H1 (cell line): ENCODE measurements at regions not wholly inside any gene's neighbourhood (a gene's known extent, or its start where the extent isn't known, plus 50 kb on each side); places are given as distances from the start of the nearest gene placed in this dataset.

Experiments used
- CTCF ChIA-PET: fragments of 300-600 bp; sonication (Branson Sonifier 250); formaldehyde crosslinking; loops from one replicate; lab custom pipeline; 2021; ENCODE audit not compliant: partially characterized antibody; lab: Charles Lee
- POLR2A ChIA-PET: fragments of 300-600 bp; sonication (Branson Sonifier 250); formaldehyde crosslinking; loops from one replicate; lab custom pipeline; 2021; ENCODE audit warnings: inconsistent platforms; ENCODE audit not compliant: partially characterized antibody; lab: Charles Lee
- DNase-seq, 2 experiments: peaks; one replicate each; pipeline versions ENCODE4 v3.0.0 to v3.0.0-alpha.2; 2010 to 2022; ENCODE audit warnings: low spot score in 2 of 2, low read depth in 1 of 2, mixed read lengths in 1 of 2
- FAIRE-seq: peaks from 2 replicates; lab custom pipeline; 2011; peaks lifted over from hg19 to GRCh38; lab: Jason Lieb, UNC
- H2AFZ ChIP-seq: 2 replicates; pipeline ENCODE4 v1.8.1; 2012; ENCODE audit warnings: low read length, inconsistent platforms
- H2AK5ac ChIP-seq: 2 replicates; pipeline ENCODE4 v1.6.1; 2013; ENCODE audit warnings: low read depth, low read length
- H2BK120ac ChIP-seq: replicated peaks from 2 replicates; pipeline ENCODE3; 2013; ENCODE audit warnings: low read depth, low read length, inconsistent platforms
- H2BK12ac ChIP-seq: 2 replicates; pipeline ENCODE4 v1.6.1; 2013; ENCODE audit warnings: low read depth, low read length
- H2BK15ac ChIP-seq: 2 replicates; pipeline ENCODE4 v1.6.1; 2013; ENCODE audit warnings: low read length
- H2BK20ac ChIP-seq: 2 replicates; pipeline ENCODE4 v1.6.1; 2013; ENCODE audit warnings: low read length
- H2BK5ac ChIP-seq: 2 replicates; pipeline ENCODE4 v1.6.1; 2013; ENCODE audit warnings: low read depth, low read length
- H3K14ac ChIP-seq: 2 replicates; pipeline ENCODE4 v1.6.1; 2013; ENCODE audit warnings: inconsistent platforms; ENCODE audit not compliant: insufficient read length
- H3K18ac ChIP-seq: 2 replicates; pipeline ENCODE4 v1.6.1; 2013; ENCODE audit warnings: low read length; ENCODE audit errors: extremely low read depth
- H3K23ac ChIP-seq: 2 replicates; pipeline ENCODE4 v1.6.1; 2013; ENCODE audit warnings: inconsistent platforms; ENCODE audit not compliant: insufficient read length
- H3K23me2 ChIP-seq: 2 replicates; pipeline ENCODE4 v1.6.1; 2013; ENCODE audit warnings: low read depth, low read length
- H3K27ac ChIP-seq: 2 replicates; pipeline ENCODE4 v1.6.1; 2011; ENCODE audit warnings: low read depth, low read length, inconsistent platforms
- H3K27me3 ChIP-seq, 4 experiments: replicated peaks in 1 of 4; 1 replicate in 1 of 4; 2 replicates in 3 of 4; pipeline versions ENCODE4 v1.6.1 to v1.8.1; 2011 to 2013; ENCODE audit warnings: low read length in 3 of 4, mild to moderate bottlenecking in 3 of 4, inconsistent platforms in 2 of 4, mixed read lengths in 2 of 4, moderate library complexity in 1 of 4; ENCODE audit not compliant: control insufficient read depth in 3 of 4, insufficient read depth in 3 of 4; ENCODE audit errors: extremely low read depth in 1 of 4
- H3K36me3 ChIP-seq, 4 experiments: 2 replicates each; pipeline versions ENCODE4 v1.6.1 to v1.8.1; 2011 to 2013; ENCODE audit warnings: mild to moderate bottlenecking in 4 of 4, low read length in 3 of 4, moderate library complexity in 2 of 4, control low read depth in 1 of 4, inconsistent platforms in 1 of 4; ENCODE audit not compliant: insufficient read depth in 4 of 4, control insufficient read depth in 2 of 4
- H3K4ac ChIP-seq: replicated peaks from 2 replicates; pipeline ENCODE3; 2013; ENCODE audit warnings: low read length, low read depth, mixed read lengths, inconsistent platforms; ENCODE audit not compliant: insufficient read length
- H3K4me1 ChIP-seq, 4 experiments: replicated peaks in 1 of 4; 1 replicate in 1 of 4; 2 replicates in 3 of 4; pipeline versions ENCODE4 v1.6.1 to v1.8.1; 2011 to 2013; ENCODE audit warnings: low read length in 3 of 4, inconsistent platforms in 2 of 4, mixed read lengths in 1 of 4; ENCODE audit not compliant: insufficient read depth in 4 of 4, control insufficient read depth in 3 of 4
- H3K4me2 ChIP-seq, 2 experiments: 2 replicates each; pipeline versions ENCODE4 v1.6.1 to v1.8.1; 2011 to 2013; ENCODE audit warnings: low read depth in 2 of 2, low read length in 2 of 2, control low read depth in 1 of 2, inconsistent platforms in 1 of 2, mild to moderate bottlenecking in 1 of 2; ENCODE audit not compliant: insufficient read depth in 1 of 2
- H3K4me3 ChIP-seq, 4 experiments: fragments of 200-600, 300-600 bp in 1 of 4; sonication (generic), shearing (Covaris generic), sonication (Bioruptor Twin) in 1 of 4; 2 replicates each; pipeline versions ENCODE4 v1.5.1 to v1.8.1; 2011 to 2016; ENCODE audit warnings: low read length in 4 of 4, low read depth in 3 of 4, control low read depth in 2 of 4, inconsistent platforms in 2 of 4, mild to moderate bottlenecking in 2 of 4, mixed read lengths in 1 of 4, moderate library complexity in 1 of 4; ENCODE audit not compliant: insufficient read depth in 2 of 4; ENCODE audit errors: extremely low read depth in 1 of 4
- H3K56ac ChIP-seq: replicated peaks from 2 replicates; pipeline ENCODE3; 2013; ENCODE audit warnings: low read depth, mild to moderate bottlenecking, mixed read lengths, low read length, inconsistent platforms; ENCODE audit not compliant: insufficient read length
- H3K79me1 ChIP-seq: 2 replicates; pipeline ENCODE4 v1.6.1; 2013; ENCODE audit warnings: low read depth, low read length, control low read depth
- H3K79me2 ChIP-seq, 2 experiments: 2 replicates each; pipeline versions ENCODE4 v1.6.1 to v1.8.1; 2012 to 2013; ENCODE audit warnings: low read length in 2 of 2, mild to moderate bottlenecking in 2 of 2, inconsistent platforms in 1 of 2; ENCODE audit not compliant: insufficient read depth in 2 of 2, control insufficient read depth in 1 of 2
- H3K9ac ChIP-seq, 4 experiments: replicated peaks in 1 of 4; 1 replicate in 1 of 4; 2 replicates in 3 of 4; pipeline versions ENCODE4 v1.6.1 to v1.8.1; 2011 to 2013; ENCODE audit warnings: low read depth in 3 of 4, low read length in 3 of 4, control low read depth in 2 of 4, mild to moderate bottlenecking in 2 of 4, moderate library complexity in 2 of 4, inconsistent platforms in 1 of 4; ENCODE audit errors: extremely low read depth in 1 of 4
- H3K9me3 ChIP-seq, 2 experiments: 2 replicates each; pipeline versions ENCODE4 v1.6.1 to v1.8.1; 2012 to 2013; ENCODE audit warnings: mild to moderate bottlenecking in 2 of 2, moderate library complexity in 2 of 2, control low read depth in 1 of 2, inconsistent platforms in 1 of 2, low read depth in 1 of 2, low read length in 1 of 2, mixed read lengths in 1 of 2; ENCODE audit not compliant: insufficient read depth in 2 of 2
- H4K20me1 ChIP-seq, 2 experiments: replicated peaks in 1 of 2; 2 replicates each; pipeline versions ENCODE3 to v1.8.1; 2011 to 2013; ENCODE audit warnings: inconsistent platforms in 2 of 2, low read length in 2 of 2, mild to moderate bottlenecking in 1 of 2; ENCODE audit not compliant: insufficient read depth in 2 of 2, control insufficient read depth in 1 of 2
- H4K5ac ChIP-seq: 2 replicates; pipeline ENCODE4 v1.6.1; 2013; ENCODE audit warnings: low read length, low read depth, mixed read lengths, inconsistent platforms; ENCODE audit not compliant: insufficient read length
- H4K8ac ChIP-seq: 2 replicates; pipeline ENCODE4 v1.8.0; 2013; ENCODE audit warnings: mild to moderate bottlenecking, moderate library complexity, low read length, inconsistent platforms; ENCODE audit not compliant: insufficient read depth; ENCODE audit errors: extremely low read depth
- H4K91ac ChIP-seq: replicated peaks from 2 replicates; pipeline ENCODE3; 2013; ENCODE audit warnings: low read length, mixed read lengths, inconsistent platforms; ENCODE audit not compliant: insufficient read length
- BACH1 ChIP-seq: IDR thresholded peaks from 2 replicates; pipeline ENCODE4 v1.6.1; 2012; ENCODE audit warnings: low read length, improper control_type of control experiment
- CHD2 ChIP-seq: IDR thresholded peaks from 2 replicates; pipeline ENCODE4 v1.6.1; 2012; ENCODE audit warnings: low read length, improper control_type of control experiment
- POLR2AphosphoS5 ChIP-seq: IDR thresholded peaks from 2 replicates; pipeline ENCODE4 v1.6.1; 2011; ENCODE audit warnings: low read depth, low read length
- RBBP5 ChIP-seq: IDR thresholded peaks from 2 replicates; pipeline ENCODE4 v1.7.1; 2012; ENCODE audit warnings: low read depth, mild to moderate bottlenecking, inconsistent platforms, low read length, moderate library complexity, borderline replicate concordance
- SAP30 ChIP-seq: fragments of 300-600 bp; sonication (generic); IDR thresholded peaks from 2 replicates; pipeline ENCODE4 v1.7.1; 2012; ENCODE audit warnings: low read length, moderate library complexity, mild to moderate bottlenecking, inconsistent platforms; ENCODE audit not compliant: insufficient read depth, insufficient replicate concordance
- TBP ChIP-seq: IDR thresholded peaks from 2 replicates; pipeline ENCODE4 v1.6.1; 2011; ENCODE audit warnings: low read depth, low read length, improper control_type of control experiment
- WGBS, 2 experiments: shearing (Covaris generic) in 1 of 2; methylation state at CpG; one replicate each; pipeline versions ENCODE4 v1.1.6 to v1.1.7; 2013 to 2015; ENCODE audit warnings: low lambda C conversion rate in 2 of 2, mixed read lengths in 2 of 2, inconsistent platforms in 1 of 2, low coverage in 1 of 2, missing lambda C conversion rate in 1 of 2; ENCODE audit not compliant: insufficient replicate concordance in 2 of 2, insufficient coverage in 1 of 2, insufficient read length in 1 of 2; ENCODE audit errors: extremely low coverage in 1 of 2, missing lambda C conversion rate in 1 of 2; 5-methylcytosine and 5-hydroxymethylcytosine counted together

DNA sequence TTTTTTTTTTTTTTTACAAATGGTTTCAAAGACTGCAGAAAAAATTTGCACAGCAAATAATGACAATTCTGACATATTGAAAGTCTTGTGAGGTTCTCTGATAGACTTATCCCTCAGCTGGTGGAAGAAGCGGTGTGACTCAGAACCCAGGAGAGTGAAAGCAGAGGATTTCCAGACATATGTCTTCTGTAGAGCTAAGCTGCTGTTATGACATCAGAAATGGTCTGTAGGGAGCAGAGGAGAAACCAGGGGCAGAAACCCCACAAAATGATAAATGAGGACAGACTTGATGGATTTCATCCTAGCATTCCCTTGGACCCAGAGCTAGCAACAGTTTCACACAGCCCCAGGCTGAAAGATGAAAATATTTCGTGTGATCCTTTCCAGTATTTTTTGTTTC lies 582.6 kb downstream of the METTL15 start:
- no peak overlapping the region for H3K27ac ChIP-seq
- H3K4me1 ChIP-seq = no peaks in the 10 kb centered on the region
- H3K23ac ChIP-seq = no peak overlapping the region
- WGBS, 2 experiments = 94% methylated on average over 2 of the region's 2 CpGs; no CpG with 5 or more reads in 1 of the 2 experiments
- DNase-seq = no peak
- no peak overlapping the region for H3K4me3 ChIP-seq
- H4K8ac ChIP-seq = no peak overlapping the region
- no peak overlapping the region for H3K9ac ChIP-seq
- no peak overlapping the region for H2BK12ac ChIP-seq
- no peak overlapping the region for H2AFZ ChIP-seq
- H3K14ac ChIP-seq = no peak overlapping the region
- no peak overlapping the region for H4K5ac ChIP-seq
- POLR2A ChIA-PET = no interaction called here
- no peaks in the 10 kb centered on the region for H3K79me1 ChIP-seq
- H3K4ac ChIP-seq = no peak overlapping the region
- no peaks in the 10 kb centered on the region for H3K79me2 ChIP-seq
- CTCF ChIA-PET = no interaction called here
- FAIRE-seq = no peak
- H3K4me2 ChIP-seq = no peak overlapping the region
- H2BK20ac ChIP-seq = no peak overlapping the region
- H3K18ac ChIP-seq = no peak overlapping the region
- no peak overlapping the region for H2BK120ac ChIP-seq
- no peak overlapping the region for H2BK15ac ChIP-seq
- H3K56ac ChIP-seq = no peak overlapping the region
- H3K36me3 ChIP-seq = no peaks in the 10 kb centered on the region; a peak in 1 of 8 replicates
- no peak overlapping the region for H2BK5ac ChIP-seq
- H4K91ac ChIP-seq = no peak overlapping the region
- H3K27me3 ChIP-seq = no peaks in the 10 kb centered on the region
- no peaks in the 10 kb centered on the region for H3K23me2 ChIP-seq
- no peaks in the 10 kb centered on the region for H3K9me3 ChIP-seq
- no peak overlapping the region for H2AK5ac ChIP-seq
- no peaks in the 10 kb centered on the region for H4K20me1 ChIP-seq
- TF ChIP-seq SAP30 (no peak), BACH1 (no peak), CHD2 (no peak), POLR2AphosphoS5 (no peak), TBP (no peak), RBBP5 (no peak)
